HepG2 (cell line): ENCODE measurements at regions not wholly inside any gene's neighbourhood (a gene's known extent, or its start where the extent isn't known, plus 50 kb on each side); places are given as distances from the start of the nearest gene placed in this dataset.

Experiments used
- ATAC-seq: fragments of 200-7000 bp; cut with Tn5 transposase; 3 replicates; pipeline ENCODE4 v1.9.1; 2020; ENCODE audit warnings: mild to moderate bottlenecking, moderate library complexity
- BruUV-seq: library from RNA; stranded (reverse); fragments of 400-500 nt; replicated peaks from 2 replicates; lab custom pipeline; 2021; lab: Mats Ljungman, UMichigan
- CTCF ChIA-PET: fragments of 300-600 bp; formaldehyde crosslinking; extraction: SDS; loops from one replicate; lab custom pipeline; 2021; ENCODE audit warnings: low total read pairs, inconsistent platforms, low intra/inter-chr PET ratio; lab: Yijun Ruan, JAX
- POLR2A ChIA-PET: fragments of 350-600 bp; sonication (Branson Sonifier 250); formaldehyde crosslinking; loops from one replicate; lab custom pipeline; 2020; ENCODE audit warnings: antibody characterized with exemption, inconsistent platforms; lab: Yijun Ruan, JAX
- DNase-seq: peaks from one replicate; pipeline ENCODE4 v3.0.0-alpha.2; 2015; ENCODE audit warnings: low spot score
- FAIRE-seq: peaks from 3 replicates; lab custom pipeline; 2011; peaks lifted over from hg19 to GRCh38; lab: Jason Lieb, UNC
- H2AFZ ChIP-seq: one replicate; pipeline ENCODE4 v1.6.1; 2011; ENCODE audit warnings: low read length, inconsistent platforms
- H3K27ac ChIP-seq: fragments of 300-600 bp; 3 replicates; pipeline ENCODE4 v1.8.0; 2011; ENCODE audit warnings: mixed run types, mild to moderate bottlenecking, mixed read lengths, low read length, inconsistent platforms; ENCODE audit not compliant: insufficient read depth; ENCODE audit errors: extremely low read length
- H3K27me3 ChIP-seq, 2 experiments: fragments of 200-600 bp in 1 of 2; 2 replicates in 1 of 2; 3 replicates in 1 of 2; pipeline versions ENCODE4 v1.6.0 to v1.8.0; 2011; ENCODE audit warnings: low read length in 2 of 2, mild to moderate bottlenecking in 2 of 2, moderate library complexity in 2 of 2, inconsistent platforms in 1 of 2; ENCODE audit not compliant: insufficient read depth in 2 of 2, control insufficient read depth in 1 of 2
- H3K36me3 ChIP-seq, 2 experiments: fragments of 200-600 bp in 1 of 2; replicated peaks in 1 of 2; 2 replicates in 1 of 2; 3 replicates in 1 of 2; pipeline versions ENCODE4 v1.5.1 to v1.8.0; 2011; ENCODE audit warnings: low read length in 2 of 2, inconsistent platforms in 1 of 2; ENCODE audit not compliant: insufficient read depth in 2 of 2, control insufficient read depth in 1 of 2
- H3K4me1 ChIP-seq: 2 replicates; pipeline ENCODE4 v1.5.1; 2012; ENCODE audit warnings: low read length, inconsistent platforms; ENCODE audit not compliant: insufficient read depth
- H3K4me2 ChIP-seq: 2 replicates; pipeline ENCODE4 v1.6.0; 2011; ENCODE audit warnings: low read depth, low read length, inconsistent platforms
- H3K4me3 ChIP-seq, 3 experiments: fragments of 200-600 bp in 1 of 3; sonication (generic), shearing (Covaris generic) in 1 of 3; replicated peaks in 1 of 3; 2 replicates each; pipeline ENCODE4 v1.5.1; 2011 to 2016; ENCODE audit warnings: low read length in 3 of 3, inconsistent platforms in 2 of 3, low read depth in 2 of 3, mild to moderate bottlenecking in 2 of 3, control low read depth in 1 of 3, mixed read lengths in 1 of 3; ENCODE audit not compliant: insufficient read depth in 1 of 3
- H3K79me2 ChIP-seq: one replicate; pipeline ENCODE4 v1.6.1; 2011; ENCODE audit warnings: low read length, inconsistent platforms; ENCODE audit not compliant: insufficient read depth
- H3K9ac ChIP-seq: 2 replicates; pipeline ENCODE4 v1.6.0; 2011; ENCODE audit warnings: mild to moderate bottlenecking, low read depth, low read length, inconsistent platforms; ENCODE audit not compliant: insufficient read depth
- H3K9me3 ChIP-seq: 2 replicates; pipeline ENCODE4 v1.5.1; 2012; ENCODE audit warnings: mild to moderate bottlenecking, low read length
- H4K20me1 ChIP-seq: 2 replicates; pipeline ENCODE4 v1.6.0; 2011; ENCODE audit warnings: inconsistent platforms, mild to moderate bottlenecking, low read length, moderate library complexity; ENCODE audit not compliant: insufficient read depth
- DMAP1 ChIP-seq: IDR thresholded peaks from 2 replicates; pipeline ENCODE4 v1.6.1; 2016
- DNMT3B ChIP-seq: conservative IDR thresholded peaks from 2 replicates; pipeline ENCODE4 v1.6.1; 2016; ENCODE audit warnings: missing biosample characterization, control low read depth
- EHMT2 ChIP-seq: fragments of 200-600 bp; sonication (generic); IDR thresholded peaks from 2 replicates; pipeline ENCODE4 v1.7.0; 2017; ENCODE audit warnings: antibody characterized with exemption, low read depth, low read length, borderline replicate concordance
- FOXO1 ChIP-seq: sonication (generic); formaldehyde crosslinking; IDR thresholded peaks from 2 replicates; pipeline ENCODE4 v1.4.0; 2020; ENCODE audit warnings: missing genetic modification reagents
- HOXA5 ChIP-seq: sonication (generic); formaldehyde crosslinking; IDR thresholded peaks from 2 replicates; pipeline ENCODE4 v1.4.0; 2020; ENCODE audit warnings: missing genetic modification reagents
- KLF6 ChIP-seq: IDR thresholded peaks from 2 replicates; pipeline ENCODE4 v1.8.0; 2016; ENCODE audit warnings: missing biosample characterization, missing genetic modification reagents
- PCBP2 ChIP-seq: fragments of 200-400 bp; formaldehyde crosslinking; optimal IDR thresholded peaks from 2 replicates; pipeline ENCODE3; 2018; ENCODE audit warnings: low read length, low read depth; ENCODE audit not compliant: poor library complexity, severe bottlenecking
- SALL1 ChIP-seq: sonication (generic); formaldehyde crosslinking; IDR thresholded peaks from 2 replicates; pipeline ENCODE4 v1.8.0; 2022; ENCODE audit warnings: mild to moderate bottlenecking, missing genetic modification reagents
- TCF7L2 ChIP-seq: IDR thresholded peaks from 2 replicates; pipeline ENCODE4 v1.6.1; 2011; ENCODE audit warnings: mild to moderate bottlenecking, low read depth, low read length, moderate library complexity
- ZNF143 ChIP-seq: sonication (generic); formaldehyde crosslinking; IDR thresholded peaks from 2 replicates; pipeline ENCODE4 v1.4.0; 2020; ENCODE audit warnings: missing genetic modification reagents
- ZNF468 ChIP-seq: sonication (generic); formaldehyde crosslinking; IDR thresholded peaks from 2 replicates; pipeline ENCODE4 v1.8.0; 2022; ENCODE audit warnings: mild to moderate bottlenecking, moderate library complexity, missing genetic modification reagents
- ZNF501 ChIP-seq: sonication (generic); formaldehyde crosslinking; IDR thresholded peaks from 2 replicates; pipeline ENCODE4 v1.5.1; 2020; ENCODE audit warnings: mild to moderate bottlenecking, moderate library complexity, missing genetic modification reagents
- ZNF510 ChIP-seq: sonication (generic); formaldehyde crosslinking; IDR thresholded peaks from 2 replicates; pipeline ENCODE4 v1.4.0; 2020; ENCODE audit warnings: low read depth, mild to moderate bottlenecking, missing genetic modification reagents
- ZNF552 ChIP-seq: sonication (generic); formaldehyde crosslinking; IDR thresholded peaks from 2 replicates; pipeline ENCODE4 v1.9.0; 2022; ENCODE audit warnings: missing genetic modification reagents, mild to moderate bottlenecking, borderline replicate concordance
- ZNF883 ChIP-seq: sonication (generic); formaldehyde crosslinking; IDR thresholded peaks from 2 replicates; pipeline ENCODE4 v1.5.1; 2020; ENCODE audit warnings: mild to moderate bottlenecking, missing genetic modification reagents; ENCODE audit errors: not compliant biosample characterization
- WGBS: methylation state at CpG from one replicate; pipeline ENCODE4 v1.1.6; 2017; ENCODE audit warnings: low lambda C conversion rate; 5-methylcytosine and 5-hydroxymethylcytosine counted together
- in situ Hi-C: cut with HindIII; loops from 2 replicates; pipeline ENCODE4 v1.10.0; 2017; ENCODE audit warnings: low pct_unique_long_range_greater_than_20kb; ENCODE audit not compliant: extremely low pct_ligation_motif_present
- intact Hi-C: fragments of 100-400 bp; cut with micrococcal nuclease; formaldehyde crosslinking; loops from one replicate; pipeline ENCODE4 v1.10.0; 2022; ENCODE audit not compliant: unreplicated experiment
- TF ChIP-seq, protein P1 (sequence below): sonication (generic); formaldehyde crosslinking; IDR thresholded peaks from 2 replicates; pipeline ENCODE4 v1.8.0; 2022; ENCODE audit warnings: mild to moderate bottlenecking, missing genetic modification reagents, moderate library complexity
- TF ChIP-seq, protein P2 (sequence below): sonication (generic); formaldehyde crosslinking; IDR thresholded peaks from 2 replicates; pipeline ENCODE4 v1.9.0; 2021; ENCODE audit warnings: missing genetic modification reagents, borderline replicate concordance
- TF ChIP-seq, protein P3 (sequence below): IDR thresholded peaks from 2 replicates; pipeline ENCODE4 v1.6.1; 2012; ENCODE audit warnings: inconsistent platforms
- TF ChIP-seq, protein P4 (sequence below): IDR thresholded peaks from 2 replicates; pipeline ENCODE4 v1.6.1; 2016; ENCODE audit warnings: missing compliant biosample characterization, missing genetic modification reagents, borderline replicate concordance
- TF ChIP-seq, protein P5 (sequence below): sonication (generic); formaldehyde crosslinking; IDR thresholded peaks from 2 replicates; pipeline ENCODE4 v1.4.0; 2020; ENCODE audit warnings: missing genetic modification reagents, borderline replicate concordance

DNA sequence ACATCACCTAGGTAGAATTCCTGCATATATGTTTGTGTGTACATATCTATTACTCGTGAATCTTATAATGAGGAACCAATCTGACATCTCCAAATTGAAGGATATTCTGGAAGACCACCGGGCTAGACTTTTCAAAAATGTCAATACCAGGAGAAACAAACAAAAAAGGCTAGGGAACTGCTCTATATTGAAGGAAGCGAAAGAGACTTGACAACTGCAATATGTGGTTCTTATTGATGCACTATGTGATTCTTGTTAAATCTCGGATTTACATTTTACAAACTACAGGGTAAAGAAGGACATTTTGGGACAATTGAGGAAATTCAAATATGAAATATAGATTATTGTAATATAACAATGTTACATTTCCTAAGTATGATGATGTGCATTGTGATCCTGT is 137.5 kb upstream of the CCDC54 start (continued):
- TF ChIP-seq ZNF143 (CRISPR knock-in tag) (no peak), TCF7L2 (no peak), HOXA5 (CRISPR knock-in tag) (no peak), DNMT3B (CRISPR knock-in tag) (no peak), EHMT2 (no peak), ZNF552 (no peak), ZNF510 (no peak)
- TF ChIP-seq, protein P1, sequence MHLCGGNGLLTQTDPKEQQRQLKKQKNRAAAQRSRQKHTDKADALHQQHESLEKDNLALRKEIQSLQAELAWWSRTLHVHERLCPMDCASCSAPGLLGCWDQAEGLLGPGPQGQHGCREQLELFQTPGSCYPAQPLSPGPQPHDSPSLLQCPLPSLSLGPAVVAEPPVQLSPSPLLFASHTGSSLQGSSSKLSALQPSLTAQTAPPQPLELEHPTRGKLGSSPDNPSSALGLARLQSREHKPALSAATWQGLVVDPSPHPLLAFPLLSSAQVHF = no peak
- TF ChIP-seq, protein P2, sequence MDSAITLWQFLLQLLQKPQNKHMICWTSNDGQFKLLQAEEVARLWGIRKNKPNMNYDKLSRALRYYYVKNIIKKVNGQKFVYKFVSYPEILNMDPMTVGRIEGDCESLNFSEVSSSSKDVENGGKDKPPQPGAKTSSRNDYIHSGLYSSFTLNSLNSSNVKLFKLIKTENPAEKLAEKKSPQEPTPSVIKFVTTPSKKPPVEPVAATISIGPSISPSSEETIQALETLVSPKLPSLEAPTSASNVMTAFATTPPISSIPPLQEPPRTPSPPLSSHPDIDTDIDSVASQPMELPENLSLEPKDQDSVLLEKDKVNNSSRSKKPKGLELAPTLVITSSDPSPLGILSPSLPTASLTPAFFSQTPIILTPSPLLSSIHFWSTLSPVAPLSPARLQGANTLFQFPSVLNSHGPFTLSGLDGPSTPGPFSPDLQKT = no peak

DNA sequence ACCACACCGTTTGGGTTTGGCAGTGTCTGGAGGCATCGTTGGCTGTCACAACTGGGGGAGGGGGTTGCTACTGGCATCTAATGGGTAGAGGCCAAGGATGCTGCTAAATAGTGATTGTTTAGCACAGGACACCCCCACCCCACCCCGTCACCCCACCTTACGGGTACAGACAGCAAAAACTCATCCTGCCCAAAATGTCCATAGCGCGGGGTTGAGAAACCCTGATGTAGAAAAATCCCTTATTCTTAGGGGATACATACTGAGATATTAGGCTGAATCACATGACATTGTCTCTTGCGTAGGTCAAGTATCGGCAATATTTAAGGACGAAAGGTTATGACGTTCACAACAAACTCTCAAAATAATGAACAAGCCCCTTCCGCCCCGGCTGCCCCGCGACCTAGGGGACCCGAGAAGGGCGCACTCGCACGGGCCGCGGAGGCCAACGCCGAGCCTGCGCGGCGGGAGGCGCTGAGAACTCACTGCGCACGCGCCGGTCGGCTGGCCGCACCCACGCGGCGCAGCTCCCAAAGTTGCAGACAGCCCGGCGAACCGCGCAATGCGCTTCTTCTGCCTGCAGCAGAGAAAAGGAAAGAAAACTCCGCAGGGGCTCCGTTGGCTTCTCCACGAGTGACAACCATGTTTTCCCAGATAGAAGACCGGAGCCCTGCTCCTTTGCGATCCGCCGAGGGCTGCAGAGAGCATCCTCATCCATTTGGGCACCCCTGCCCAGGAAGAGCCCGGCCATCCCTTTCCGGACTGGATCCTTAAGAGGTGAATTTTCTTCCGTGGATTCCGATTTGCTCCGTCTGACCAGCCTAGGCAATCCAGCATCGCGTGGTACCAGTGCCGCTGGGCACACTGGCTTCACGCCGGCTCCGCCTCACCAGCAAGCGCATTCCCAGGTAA is 136.8 kb upstream of the CCDC54 start:
- ChIA-PET CTCF (no interaction called here), POLR2A (no interaction called here)
- Histone ChIP-seq H4K20me1 (no peaks in the 10 kb centered on the region), H3K9ac (no peak overlapping the region), H3K27ac (no peak overlapping the region), H2AFZ (no peak overlapping the region), H3K4me3 (peak overlapping the region; percentile 25 to 70 (median 54)), H3K27me3 (peaks cover 1 to 10% of the 10 kb centered on the region in 2 experiments; a peak in 2 of 5 replicates), H3K4me1 (peaks cover 14% of the 10 kb centered on the region), H3K36me3 (no peaks in the 10 kb centered on the region), H3K4me2 (peak overlapping the region; percentile 94), H3K9me3 (no peaks in the 10 kb centered on the region), H3K79me2 (no peaks in the 10 kb centered on the region)
- intact Hi-C loops = no loop called here
- peak; percentile 96 for ATAC-seq
- BruUV-seq = no TSS peak
- no peak for FAIRE-seq
- in situ Hi-C loops = loop anchor here (25.0 kb wide), 2 partner anchors 297 to 597 kb away; no protein-coding TSS in a partner anchor
- peak; percentile 4 for DNase-seq
- 27% methylated on average over 22 of the region's 59 CpGs for WGBS
- TF ChIP-seq, protein P3, sequence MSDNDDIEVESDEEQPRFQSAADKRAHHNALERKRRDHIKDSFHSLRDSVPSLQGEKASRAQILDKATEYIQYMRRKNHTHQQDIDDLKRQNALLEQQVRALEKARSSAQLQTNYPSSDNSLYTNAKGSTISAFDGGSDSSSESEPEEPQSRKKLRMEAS = peak; percentile 70
- TF ChIP-seq, protein P4, sequence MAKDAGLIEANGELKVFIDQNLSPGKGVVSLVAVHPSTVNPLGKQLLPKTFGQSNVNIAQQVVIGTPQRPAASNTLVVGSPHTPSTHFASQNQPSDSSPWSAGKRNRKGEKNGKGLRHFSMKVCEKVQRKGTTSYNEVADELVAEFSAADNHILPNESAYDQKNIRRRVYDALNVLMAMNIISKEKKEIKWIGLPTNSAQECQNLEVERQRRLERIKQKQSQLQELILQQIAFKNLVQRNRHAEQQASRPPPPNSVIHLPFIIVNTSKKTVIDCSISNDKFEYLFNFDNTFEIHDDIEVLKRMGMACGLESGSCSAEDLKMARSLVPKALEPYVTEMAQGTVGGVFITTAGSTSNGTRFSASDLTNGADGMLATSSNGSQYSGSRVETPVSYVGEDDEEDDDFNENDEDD (CRISPR knock-in tag) = peak; percentile 67; the same call in 1 of the 2 replicates
- TF ChIP-seq DMAP1 (CRISPR knock-in tag) (0 out of 2 replicates have a peak, but pooled peaks have one; percentile 12), ZNF883 (CRISPR knock-in tag) (peak; percentile 46), ZNF468 (CRISPR knock-in tag) (no peak), PCBP2 (no peak), ZNF501 (peak; percentile 48; the same call in 1 of the 2 replicates), KLF6 (CRISPR knock-in tag) (no peak), FOXO1 (CRISPR knock-in tag) (peak; percentile 14; the same call in 1 of the 2 replicates), SALL1 (peak; percentile 32; the same call in 1 of the 2 replicates)
- TF ChIP-seq, protein P5, sequence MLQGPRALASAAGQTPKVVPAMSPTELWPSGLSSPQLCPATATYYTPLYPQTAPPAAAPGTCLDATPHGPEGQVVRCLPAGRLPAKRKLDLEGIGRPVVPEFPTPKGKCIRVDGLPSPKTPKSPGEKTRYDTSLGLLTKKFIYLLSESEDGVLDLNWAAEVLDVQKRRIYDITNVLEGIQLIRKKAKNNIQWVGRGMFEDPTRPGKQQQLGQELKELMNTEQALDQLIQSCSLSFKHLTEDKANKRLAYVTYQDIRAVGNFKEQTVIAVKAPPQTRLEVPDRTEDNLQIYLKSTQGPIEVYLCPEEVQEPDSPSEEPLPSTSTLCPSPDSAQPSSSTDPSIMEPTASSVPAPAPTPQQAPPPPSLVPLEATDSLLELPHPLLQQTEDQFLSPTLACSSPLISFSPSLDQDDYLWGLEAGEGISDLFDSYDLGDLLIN (CRISPR knock-in tag) = no peak
